ENCODE measurements at regions not wholly inside any gene's neighbourhood (a gene's known extent, or its start where the extent isn't known, plus 50 kb on each side); places are given as distances from the start of the nearest gene placed in this dataset.

GRCh38 chr10:60711496-60711895 lies 66.8 kb upstream of the CDK1 start:
- TF ChIP-seq CTCF (IDR thresholded peaks at IDR 0.05; ENCODE audit: borderline replicate concordance, insufficient read depth, low read depth, low read length) = no peak
- no peak overlapping the region for H3K4me3 ChIP-seq (ENCODE audit: low read depth, low read length)

GRCh38 chr10:60710041-60710440 lies 68.2 kb upstream of the CDK1 start:
- no peak overlapping the region for H3K4me3 ChIP-seq (ENCODE audit: low read depth, low read length)
- no peak for TF ChIP-seq CTCF (IDR thresholded peaks at IDR 0.05; ENCODE audit: borderline replicate concordance, insufficient read depth, low read depth, low read length)

- no peak overlapping the region for H3K4me3 ChIP-seq (ENCODE audit: low read depth, low read length)
- TF ChIP-seq CTCF (IDR thresholded peaks at IDR 0.05; ENCODE audit: borderline replicate concordance, insufficient read depth, low read depth, low read length) = no peak
These were observed 69.6 kb upstream of the CDK1 start for GRCh38 chr10:60708666-60709065.

- H3K4me3 ChIP-seq (ENCODE audit: low read depth, low read length) = no peak overlapping the region
- TF ChIP-seq CTCF (IDR thresholded peaks at IDR 0.05; ENCODE audit: borderline replicate concordance, insufficient read depth, low read depth, low read length) = no peak
These were observed 70.4 kb upstream of the CDK1 start for GRCh38 chr10:60707841-60708240.

- no peak for TF ChIP-seq CTCF (IDR thresholded peaks at IDR 0.05; ENCODE audit: borderline replicate concordance, insufficient read depth, low read depth, low read length)
- no peak overlapping the region for H3K4me3 ChIP-seq (ENCODE audit: low read depth, low read length)
These were observed 72.1 kb upstream of the CDK1 start for GRCh38 chr10:60706146-60706545.

- TF ChIP-seq CTCF (IDR thresholded peaks at IDR 0.05; ENCODE audit: borderline replicate concordance, insufficient read depth, low read depth, low read length) = no peak
- no peak overlapping the region for H3K4me3 ChIP-seq (ENCODE audit: low read depth, low read length)
These were observed 72.9 kb upstream of the CDK1 start for GRCh38 chr10:60705376-60705775.

- H3K4me3 ChIP-seq (ENCODE audit: low read depth, low read length) = no peak overlapping the region
- no peak for TF ChIP-seq CTCF (IDR thresholded peaks at IDR 0.05; ENCODE audit: borderline replicate concordance, insufficient read depth, low read depth, low read length)
These were observed 73.8 kb upstream of the CDK1 start for GRCh38 chr10:60704471-60704870.

All from GM12875 (cell line).